SHP77 treated with DMSO at 0.1 percent for 48 hours (cell line): ENCODE measurements at regions not wholly inside any gene's neighbourhood (a gene's known extent, or its start where the extent isn't known, plus 50 kb on each side); places are given as distances from the start of the nearest gene placed in this dataset.
A peak's percentile ranks its signal among the peaks of the same experiment; 100 is the strongest.

Source experiments
- DNase-seq: peaks from one replicate; lab custom pipeline; 2025; lab: John Stamatoyannopoulos, UW

- no peak for DNase-seq
These were observed 380.6 kb upstream of the MAP3K7 start for GRCh38 chr6:90967471-90967870.

DNA sequence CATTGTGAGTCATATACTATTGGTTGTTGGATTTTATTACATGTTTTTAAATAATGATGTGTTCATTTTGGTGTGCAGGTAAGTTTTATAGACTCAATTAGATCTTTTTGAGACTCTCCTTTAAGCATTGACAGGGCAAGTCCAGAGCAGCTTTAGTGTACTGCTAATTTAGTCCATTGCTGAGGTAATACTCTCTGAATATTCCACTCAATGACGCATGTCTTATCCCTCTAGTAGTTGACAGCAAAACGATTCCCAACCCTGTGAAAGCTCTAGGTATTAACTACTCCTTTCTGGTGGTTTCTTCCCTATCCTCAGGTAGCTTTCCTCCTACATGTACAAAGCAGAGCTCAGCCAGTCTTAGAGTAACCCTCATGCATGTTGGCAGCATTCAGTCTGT is 373.5 kb upstream of the MAP3K7 start:
- no peak for DNase-seq

DNA sequence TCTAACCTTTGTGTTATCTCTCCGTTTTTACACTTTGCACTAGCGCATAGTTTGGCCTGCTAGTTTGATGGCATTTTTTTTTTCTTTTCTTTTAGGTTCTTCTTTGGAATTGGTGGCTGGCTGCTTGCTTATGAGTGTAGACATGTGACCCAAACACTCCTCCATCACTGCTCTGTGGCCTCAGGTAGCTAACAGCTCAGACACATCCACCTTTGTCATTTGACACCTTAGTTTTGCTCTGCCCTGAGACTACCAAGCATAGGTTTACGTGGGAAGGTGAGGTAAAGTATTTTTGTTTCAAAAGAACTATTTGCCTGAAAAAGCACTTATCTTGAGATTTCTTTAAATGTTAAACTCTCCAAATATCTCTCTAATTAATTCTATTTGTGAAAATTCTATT is 368.4 kb upstream of the MAP3K7 start:
- DNase-seq = no peak

DNA sequence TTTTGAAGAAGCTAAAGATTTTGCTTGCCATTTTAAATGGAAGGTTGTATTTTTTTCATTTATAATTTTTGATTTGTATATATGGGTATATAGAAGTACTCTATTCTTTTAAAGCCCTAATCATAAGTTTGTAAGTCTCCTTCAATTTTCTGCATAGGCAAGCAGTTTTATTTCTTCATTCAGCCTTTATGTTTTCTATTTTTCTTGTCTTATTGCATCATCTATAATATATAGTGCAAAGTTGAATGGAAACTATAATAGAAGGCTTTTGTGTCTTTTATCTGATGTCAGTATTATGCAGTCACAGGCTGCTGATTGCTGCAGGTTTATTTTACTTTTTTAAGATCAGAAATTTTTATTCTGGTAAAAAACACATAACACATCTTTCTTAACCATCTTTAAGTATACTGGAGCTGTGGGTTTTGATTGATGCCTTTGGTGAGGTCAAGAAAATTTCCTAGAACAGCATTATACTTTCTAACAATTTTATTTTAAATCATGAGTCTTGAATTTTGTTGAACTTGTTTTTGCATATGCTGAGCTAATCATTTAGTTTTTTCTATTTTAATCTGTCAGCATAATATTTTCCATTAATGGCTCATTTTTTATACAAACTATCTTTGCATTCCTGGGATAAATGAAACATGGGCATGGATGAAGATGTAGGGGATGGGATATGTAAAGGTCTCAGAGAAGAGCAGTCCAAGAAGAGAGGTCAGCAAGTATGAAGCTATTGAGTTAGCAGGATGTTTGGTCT is 366.7 kb upstream of the MAP3K7 start:
- no peak for DNase-seq

DNA sequence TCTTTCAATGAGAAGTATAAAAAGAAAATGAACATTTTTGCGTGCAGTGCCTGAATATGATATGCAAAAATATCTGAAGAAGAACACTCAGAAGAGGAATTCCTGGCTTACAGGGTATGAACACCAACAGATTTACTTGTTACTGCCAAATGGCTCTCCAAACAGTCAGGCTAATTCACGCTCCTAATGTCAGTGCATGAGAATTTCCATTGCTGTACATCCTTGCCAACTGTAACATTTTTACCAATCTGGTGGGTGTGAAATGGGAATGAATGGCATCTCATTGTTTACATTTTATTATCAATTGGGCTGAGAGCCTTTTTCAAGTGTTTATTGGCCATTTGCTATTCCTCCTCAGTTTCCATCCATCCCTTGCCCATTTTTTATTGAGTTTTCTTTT is 365.3 kb upstream of the MAP3K7 start:
- DNase-seq = no peak

- no peak for DNase-seq
These were observed 361.7 kb upstream of the MAP3K7 start for GRCh38 chr6:90948540-90948939.

GRCh38 chr6:90947184-90948064 is 360.6 kb upstream of the MAP3K7 start:
- no peak for DNase-seq

GRCh38 chr6:90941885-90942284 is 355.0 kb upstream of the MAP3K7 start:
- no peak for DNase-seq

DNA sequence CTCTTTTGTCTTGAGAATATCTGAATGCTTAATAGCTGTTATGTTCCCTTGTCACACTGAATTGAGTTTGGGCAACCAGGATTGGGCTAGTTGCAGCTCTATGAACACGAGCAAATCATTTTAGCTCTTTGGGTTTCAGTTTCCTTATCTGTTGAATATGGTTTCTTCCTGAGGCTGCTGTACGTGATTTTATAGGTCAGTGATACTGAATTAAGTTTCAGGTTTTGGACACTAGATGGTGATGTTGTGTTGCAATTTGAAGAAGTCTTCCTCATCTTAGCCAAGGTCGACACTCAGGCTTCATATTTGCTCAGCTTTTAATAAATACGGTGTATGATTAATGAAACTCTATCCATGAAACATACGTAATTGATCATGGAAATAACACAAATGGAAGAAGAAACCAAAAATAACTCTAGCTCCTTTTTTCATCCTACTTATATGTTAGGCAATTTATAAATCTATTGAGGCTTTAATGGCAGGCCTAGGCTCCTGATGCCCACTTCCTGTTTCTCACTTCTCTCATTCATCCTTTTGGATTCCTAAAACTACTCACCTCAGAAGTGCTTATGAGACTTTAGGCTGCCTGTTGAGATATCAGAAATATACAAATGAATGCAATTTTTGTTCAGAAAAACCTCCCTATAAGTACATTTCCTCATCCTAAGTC is 354.1 kb upstream of the MAP3K7 start:
- DNase-seq = peak; percentile 77

- peak; percentile 3 for DNase-seq
These were observed 353.0 kb upstream of the MAP3K7 start for GRCh38 chr6:90939906-90940305.

GRCh38 chr6:90938122-90938521 is 351.2 kb upstream of the MAP3K7 start:
- DNase-seq = no peak

DNA sequence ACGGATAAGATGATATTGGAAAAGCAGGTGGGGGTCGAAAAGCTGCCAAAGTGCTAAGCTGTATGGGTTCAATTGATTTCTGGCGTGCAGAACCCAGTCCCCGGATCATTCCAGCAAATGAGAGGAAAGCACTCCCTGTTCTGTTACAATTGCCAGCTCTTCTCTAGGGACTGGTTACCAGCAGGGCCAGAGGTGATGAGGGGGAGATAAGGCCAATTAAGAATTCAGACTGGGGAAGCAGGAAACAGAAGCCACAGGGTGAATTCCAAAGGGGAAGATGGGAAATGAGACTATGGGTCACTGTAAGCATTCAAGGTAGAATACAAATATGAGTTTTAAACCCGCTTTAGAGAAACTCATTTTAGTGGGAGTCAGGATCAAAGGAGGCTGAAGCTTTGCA is 349.4 kb upstream of the MAP3K7 start:
- no peak for DNase-seq

DNA sequence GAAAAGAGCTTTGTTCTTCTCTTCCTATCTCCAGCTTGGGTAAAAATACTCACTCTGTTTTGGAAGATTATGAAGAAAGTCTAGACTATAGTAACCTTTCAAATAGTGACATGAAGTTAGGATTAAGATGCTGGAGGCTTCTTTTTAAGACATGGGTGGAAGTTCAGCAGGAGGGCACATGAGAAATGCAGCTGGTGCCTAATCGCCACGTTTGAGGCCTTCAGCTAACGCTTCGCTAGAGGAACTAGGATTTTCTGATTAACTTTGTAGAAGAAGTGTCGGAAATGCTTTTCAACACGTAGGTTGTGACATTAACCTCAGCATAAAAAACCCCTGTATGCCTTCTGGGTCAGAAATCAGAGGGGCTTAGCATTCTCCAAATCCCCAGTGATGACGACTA is 348.1 kb upstream of the MAP3K7 start:
- no peak for DNase-seq

DNA sequence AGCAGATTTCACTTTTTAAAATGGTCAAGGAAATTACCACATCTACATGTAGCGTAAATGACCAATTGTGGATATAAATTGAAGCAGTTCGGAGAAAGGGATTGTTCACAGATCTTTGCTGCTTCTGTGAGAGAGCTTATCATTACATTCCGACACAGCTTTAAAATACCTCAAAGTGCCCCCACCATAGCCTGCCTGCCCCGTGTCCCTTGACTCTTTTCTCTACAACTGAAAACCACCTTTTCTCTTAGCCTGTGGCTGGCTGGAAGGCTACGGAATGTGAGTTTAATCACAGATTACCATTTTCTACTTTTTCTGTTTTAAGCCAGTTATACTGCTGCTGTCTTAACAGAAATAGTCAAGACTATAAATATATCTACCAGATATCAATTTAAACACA is 347.2 kb upstream of the MAP3K7 start:
- DNase-seq = no peak

- DNase-seq = no peak
These were observed 345.5 kb upstream of the MAP3K7 start for GRCh38 chr6:90932351-90932750.

DNA sequence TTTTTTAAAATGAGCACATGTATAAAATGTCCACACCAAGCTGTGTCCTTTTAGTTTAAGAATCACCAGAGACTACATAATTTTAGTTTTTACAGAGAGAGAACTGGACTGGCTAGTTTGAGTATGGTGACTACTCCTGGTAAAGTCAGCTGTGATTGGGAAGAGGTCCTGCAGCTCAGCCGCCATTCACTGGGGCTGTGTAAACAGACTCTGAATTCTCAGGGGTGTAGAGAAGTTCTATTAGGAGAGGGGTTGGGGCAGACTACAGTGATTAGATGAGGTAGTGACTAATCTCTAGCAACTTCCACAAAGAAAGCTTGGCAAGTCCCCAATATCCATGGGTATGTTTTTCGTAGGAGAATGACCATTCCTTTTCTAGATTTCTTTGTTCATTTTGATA is 341.2 kb upstream of the MAP3K7 start:
- no peak for DNase-seq

- DNase-seq = no peak
These were observed 338.9 kb upstream of the MAP3K7 start for GRCh38 chr6:90925726-90926125.

- no peak for DNase-seq
These were observed 335.5 kb upstream of the MAP3K7 start for GRCh38 chr6:90922325-90922724.

DNA sequence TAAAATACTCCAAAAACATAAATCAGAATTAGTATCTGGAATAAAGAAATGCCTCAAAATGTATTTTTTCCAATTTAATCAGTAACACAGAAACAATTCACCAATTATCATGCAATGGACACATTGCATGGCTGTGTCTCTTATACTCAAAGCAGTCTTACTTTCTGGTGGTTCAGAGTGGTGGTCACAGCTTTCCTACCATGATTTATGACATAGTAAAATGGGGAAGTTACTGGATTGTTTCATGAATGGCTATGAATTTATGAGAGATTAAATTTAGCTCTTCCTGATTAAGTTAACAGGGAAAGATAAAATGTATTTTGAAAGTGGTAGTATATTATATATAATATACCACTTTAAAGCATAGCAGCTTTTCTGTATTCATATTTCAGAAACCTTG is 331.5 kb upstream of the MAP3K7 start:
- DNase-seq = no peak

GRCh38 chr6:90917376-90917775 is 330.5 kb upstream of the MAP3K7 start:
- no peak for DNase-seq

DNA sequence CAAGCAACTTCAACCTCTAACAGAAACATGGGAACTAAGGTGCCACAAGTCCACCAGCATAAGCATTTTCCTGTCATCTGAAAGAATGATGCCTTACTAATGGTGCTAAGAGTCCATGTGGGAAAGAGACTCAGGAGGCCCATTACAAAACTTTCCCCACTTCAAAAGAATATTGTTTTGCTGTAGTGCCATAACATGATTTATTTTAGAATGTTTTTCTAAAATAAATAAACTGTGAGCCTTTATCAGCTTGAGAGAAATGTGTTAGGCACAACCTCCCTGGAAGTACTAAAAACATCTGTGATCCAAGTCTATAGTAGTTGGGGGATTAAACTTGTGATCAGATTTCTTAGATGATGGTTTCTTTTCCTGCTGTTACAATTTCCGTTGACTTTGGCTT is 330.1 kb upstream of the MAP3K7 start:
- DNase-seq = no peak

- no peak for DNase-seq
These were observed 328.5 kb upstream of the MAP3K7 start for GRCh38 chr6:90915224-90915915.
